ENCODE measurements at regions not wholly inside any gene's neighbourhood (a gene's known extent, or its start where the extent isn't known, plus 50 kb on each side); places are given as distances from the start of the nearest gene placed in this dataset.

DNA sequence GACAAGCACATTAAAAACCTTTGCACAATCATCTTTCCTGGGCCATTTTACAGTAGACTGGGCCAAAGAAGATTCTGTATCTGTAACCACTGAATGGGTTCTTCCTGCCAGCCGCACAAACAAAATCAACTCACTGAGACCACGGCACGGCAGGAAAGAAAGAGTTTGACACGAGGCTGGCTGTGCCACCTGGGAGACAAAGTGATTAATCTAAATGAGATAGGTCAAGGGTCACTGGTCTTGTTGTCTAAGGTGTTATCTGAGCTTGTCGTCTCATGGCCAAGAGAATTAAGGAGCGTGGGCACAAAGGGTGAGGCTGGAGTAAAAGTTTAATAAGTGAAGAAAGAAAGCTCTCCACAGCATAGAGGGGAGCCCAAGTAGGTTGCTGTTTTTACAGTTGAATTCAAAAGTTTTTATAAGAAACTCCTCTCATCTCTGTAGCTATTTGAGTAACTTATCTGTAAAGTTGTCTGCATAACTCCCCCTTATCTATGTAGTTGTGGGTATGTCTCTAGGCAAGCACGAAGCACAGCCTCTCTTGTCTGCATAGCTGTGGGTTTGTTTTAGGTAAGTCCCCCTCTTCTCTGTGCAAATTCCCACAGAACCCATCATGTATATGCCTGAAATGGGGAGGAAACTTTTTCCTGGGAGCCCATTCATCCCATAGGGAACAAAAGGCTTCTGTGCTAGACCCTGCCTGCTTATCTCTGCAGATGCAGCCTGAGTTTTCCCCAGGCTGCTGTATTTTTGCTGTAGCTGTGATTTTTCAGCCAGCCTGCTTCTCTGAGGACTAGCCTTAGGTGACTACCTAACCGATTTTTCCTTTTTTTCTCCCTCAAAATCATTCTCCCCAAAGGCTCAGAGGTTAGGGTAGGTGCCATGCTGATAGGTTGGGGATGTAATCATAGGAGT, 1314.6 kb upstream of the TMEM132C start:
- TF ChIP-seq EZH2 (IDR thresholded peaks at IDR 0.05; ENCODE audit: insufficient read depth, poor library complexity, severe bottlenecking) (no peak), EZH2phosphoT487 (IDR thresholded peaks at IDR 0.05; ENCODE audit: insufficient read depth, low read depth) (no peak)

Data from GM23248 (cell line).